ENCODE measurements at regions not wholly inside any gene's neighbourhood (a gene's known extent, or its start where the extent isn't known, plus 50 kb on each side); places are given as distances from the start of the nearest gene placed in this dataset.
"Not testable (repeated sequence)": the region's sequence is repeated elsewhere in the genome, so short reads cannot be mapped to it uniquely, and the experiment has no call there.

GRCh38 chr5:39758426-39758825 is 333.6 kb upstream of the DAB2 start:
- H3K27me3 ChIP-seq (ENCODE audit: control insufficient read depth in 1 of 2, insufficient read depth in 2 of 2, low read length in 2 of 2), result no peaks in the 10 kb centered on the region
- H3K9me3 ChIP-seq (ENCODE audit: control insufficient read depth in 1 of 2, low read length in 2 of 2), result no peaks in the 10 kb centered on the region
- H3K4me3 ChIP-seq (ENCODE audit: low read depth in 1 of 2, low read length in 2 of 2), result no peak overlapping the region
- no peak overlapping the region for H3K9ac ChIP-seq (ENCODE audit: low read depth in 1 of 2, low read length in 2 of 2)
- no peaks in the 10 kb centered on the region for H3K36me3 ChIP-seq (ENCODE audit: control insufficient read depth in 1 of 2, insufficient read depth in 2 of 2, low read length in 2 of 2)
- no peak overlapping the region for H3K27ac ChIP-seq (ENCODE audit: low read depth, low read length)
- no peaks in the 10 kb centered on the region for H3K4me1 ChIP-seq (ENCODE audit: control insufficient read depth in 1 of 2, insufficient read depth in 2 of 2, low read length in 2 of 2)

GRCh38 chr5:39757131-39757530 is 332.4 kb upstream of the DAB2 start:
- Histone ChIP-seq H3K9ac (ENCODE audit: low read depth in 1 of 2, low read length in 2 of 2) (no peak overlapping the region), H3K4me1 (ENCODE audit: control insufficient read depth in 1 of 2, insufficient read depth in 2 of 2, low read length in 2 of 2) (no peaks in the 10 kb centered on the region), H3K9me3 (ENCODE audit: control insufficient read depth in 1 of 2, low read length in 2 of 2) (no peaks in the 10 kb centered on the region), H3K4me3 (ENCODE audit: low read depth in 1 of 2, low read length in 2 of 2) (no peak overlapping the region), H3K27me3 (ENCODE audit: control insufficient read depth in 1 of 2, insufficient read depth in 2 of 2, low read length in 2 of 2) (no peaks in the 10 kb centered on the region), H3K36me3 (ENCODE audit: control insufficient read depth in 1 of 2, insufficient read depth in 2 of 2, low read length in 2 of 2) (no peaks in the 10 kb centered on the region), H3K27ac (ENCODE audit: low read depth, low read length) (no peak overlapping the region)

GRCh38 chr5:39755986-39756385 is 331.2 kb upstream of the DAB2 start:
- no peaks in the 10 kb centered on the region for H3K36me3 ChIP-seq (ENCODE audit: control insufficient read depth in 1 of 2, insufficient read depth in 2 of 2, low read length in 2 of 2)
- H3K4me3 ChIP-seq (ENCODE audit: low read depth in 1 of 2, low read length in 2 of 2), result no peak overlapping the region
- H3K27me3 ChIP-seq (ENCODE audit: control insufficient read depth in 1 of 2, insufficient read depth in 2 of 2, low read length in 2 of 2), result no peaks in the 10 kb centered on the region
- no peak overlapping the region for H3K27ac ChIP-seq (ENCODE audit: low read depth, low read length)
- no peaks in the 10 kb centered on the region for H3K4me1 ChIP-seq (ENCODE audit: control insufficient read depth in 1 of 2, insufficient read depth in 2 of 2, low read length in 2 of 2)
- H3K9ac ChIP-seq (ENCODE audit: low read depth in 1 of 2, low read length in 2 of 2), result no peak overlapping the region
- H3K9me3 ChIP-seq (ENCODE audit: control insufficient read depth in 1 of 2, low read length in 2 of 2), result no peaks in the 10 kb centered on the region

GRCh38 chr5:39755452-39755851 is 330.7 kb upstream of the DAB2 start:
- H3K27ac ChIP-seq (ENCODE audit: low read depth, low read length), result no peak overlapping the region
- H3K9me3 ChIP-seq (ENCODE audit: control insufficient read depth in 1 of 2, low read length in 2 of 2), result no peaks in the 10 kb centered on the region
- no peaks in the 10 kb centered on the region for H3K36me3 ChIP-seq (ENCODE audit: control insufficient read depth in 1 of 2, insufficient read depth in 2 of 2, low read length in 2 of 2)
- no peaks in the 10 kb centered on the region for H3K4me1 ChIP-seq (ENCODE audit: control insufficient read depth in 1 of 2, insufficient read depth in 2 of 2, low read length in 2 of 2)
- no peaks in the 10 kb centered on the region for H3K27me3 ChIP-seq (ENCODE audit: control insufficient read depth in 1 of 2, insufficient read depth in 2 of 2, low read length in 2 of 2)
- H3K4me3 ChIP-seq (ENCODE audit: low read depth in 1 of 2, low read length in 2 of 2), result no peak overlapping the region
- no peak overlapping the region for H3K9ac ChIP-seq (ENCODE audit: low read depth in 1 of 2, low read length in 2 of 2)

- not testable (repeated sequence) for H3K4me1 ChIP-seq (ENCODE audit: control insufficient read depth in 1 of 2, insufficient read depth in 2 of 2, low read length in 2 of 2); H3K9ac ChIP-seq (ENCODE audit: low read depth in 1 of 2, low read length in 2 of 2); H3K27ac ChIP-seq (ENCODE audit: low read depth, low read length); H3K4me3 ChIP-seq (ENCODE audit: low read depth in 1 of 2, low read length in 2 of 2); H3K9me3 ChIP-seq (ENCODE audit: control insufficient read depth in 1 of 2, low read length in 2 of 2); H3K27me3 ChIP-seq (ENCODE audit: control insufficient read depth in 1 of 2, insufficient read depth in 2 of 2, low read length in 2 of 2); H3K36me3 ChIP-seq (ENCODE audit: control insufficient read depth in 1 of 2, insufficient read depth in 2 of 2, low read length in 2 of 2)
Measured at GRCh38 chr5:39753747-39754146, 329.0 kb upstream of the DAB2 start.

GRCh38 chr5:39750661-39751060 is 325.9 kb upstream of the DAB2 start:
- Histone ChIP-seq H3K4me1 (ENCODE audit: control insufficient read depth in 1 of 2, insufficient read depth in 2 of 2, low read length in 2 of 2) (no peaks in the 10 kb centered on the region), H3K27me3 (ENCODE audit: control insufficient read depth in 1 of 2, insufficient read depth in 2 of 2, low read length in 2 of 2) (no peaks in the 10 kb centered on the region), H3K36me3 (ENCODE audit: control insufficient read depth in 1 of 2, insufficient read depth in 2 of 2, low read length in 2 of 2) (no peaks in the 10 kb centered on the region)

GRCh38 chr5:39742916-39743315 is 318.1 kb upstream of the DAB2 start:
- Histone ChIP-seq H3K27me3 (ENCODE audit: control insufficient read depth in 1 of 2, insufficient read depth in 2 of 2, low read length in 2 of 2) (no peaks in the 10 kb centered on the region), H3K27ac (ENCODE audit: low read depth, low read length) (no peak overlapping the region), H3K9ac (ENCODE audit: low read depth in 1 of 2, low read length in 2 of 2) (no peak overlapping the region), H3K4me1 (ENCODE audit: control insufficient read depth in 1 of 2, insufficient read depth in 2 of 2, low read length in 2 of 2) (no peaks in the 10 kb centered on the region), H3K9me3 (ENCODE audit: control insufficient read depth in 1 of 2, low read length in 2 of 2) (no peaks in the 10 kb centered on the region), H3K4me3 (ENCODE audit: low read depth in 1 of 2, low read length in 2 of 2) (no peak overlapping the region), H3K36me3 (ENCODE audit: control insufficient read depth in 1 of 2, insufficient read depth in 2 of 2, low read length in 2 of 2) (no peaks in the 10 kb centered on the region)

More at GRCh38 chr5:39750661-39751060, 325.9 kb upstream of the DAB2 start:
- H3K4me3 ChIP-seq (ENCODE audit: low read depth in 1 of 2, low read length in 2 of 2), result no peak overlapping the region
- no peak overlapping the region for H3K27ac ChIP-seq (ENCODE audit: low read depth, low read length)
- H3K9ac ChIP-seq (ENCODE audit: low read depth in 1 of 2, low read length in 2 of 2), result no peak overlapping the region
- H3K9me3 ChIP-seq (ENCODE audit: control insufficient read depth in 1 of 2, low read length in 2 of 2), result no peaks in the 10 kb centered on the region

GRCh38 chr5:39740404-39740803 is 315.6 kb upstream of the DAB2 start:
- no peaks in the 10 kb centered on the region for H3K36me3 ChIP-seq (ENCODE audit: control insufficient read depth in 1 of 2, insufficient read depth in 2 of 2, low read length in 2 of 2)
- H3K27me3 ChIP-seq (ENCODE audit: control insufficient read depth in 1 of 2, insufficient read depth in 2 of 2, low read length in 2 of 2), result no peaks in the 10 kb centered on the region
- H3K27ac ChIP-seq (ENCODE audit: low read depth, low read length), result no peak overlapping the region
- H3K4me1 ChIP-seq (ENCODE audit: control insufficient read depth in 1 of 2, insufficient read depth in 2 of 2, low read length in 2 of 2), result no peaks in the 10 kb centered on the region
- H3K9ac ChIP-seq (ENCODE audit: low read depth in 1 of 2, low read length in 2 of 2), result no peak overlapping the region
- no peak overlapping the region for H3K4me3 ChIP-seq (ENCODE audit: low read depth in 1 of 2, low read length in 2 of 2)
- no peaks in the 10 kb centered on the region for H3K9me3 ChIP-seq (ENCODE audit: control insufficient read depth in 1 of 2, low read length in 2 of 2)

GRCh38 chr5:39732166-39732565 is 307.4 kb upstream of the DAB2 start:
- Histone ChIP-seq H3K4me3 (ENCODE audit: low read depth in 1 of 2, low read length in 2 of 2) (no peak overlapping the region), H3K36me3 (ENCODE audit: control insufficient read depth in 1 of 2, insufficient read depth in 2 of 2, low read length in 2 of 2) (no peaks in the 10 kb centered on the region), H3K9ac (ENCODE audit: low read depth in 1 of 2, low read length in 2 of 2) (no peak overlapping the region), H3K27me3 (ENCODE audit: control insufficient read depth in 1 of 2, insufficient read depth in 2 of 2, low read length in 2 of 2) (no peaks in the 10 kb centered on the region), H3K9me3 (ENCODE audit: control insufficient read depth in 1 of 2, low read length in 2 of 2) (no peaks in the 10 kb centered on the region), H3K27ac (ENCODE audit: low read depth, low read length) (no peak overlapping the region), H3K4me1 (ENCODE audit: control insufficient read depth in 1 of 2, insufficient read depth in 2 of 2, low read length in 2 of 2) (no peaks in the 10 kb centered on the region)

- no peak overlapping the region for H3K9ac ChIP-seq (ENCODE audit: low read depth in 1 of 2, low read length in 2 of 2)
- H3K36me3 ChIP-seq (ENCODE audit: control insufficient read depth in 1 of 2, insufficient read depth in 2 of 2, low read length in 2 of 2), result no peaks in the 10 kb centered on the region
- no peaks in the 10 kb centered on the region for H3K27me3 ChIP-seq (ENCODE audit: control insufficient read depth in 1 of 2, insufficient read depth in 2 of 2, low read length in 2 of 2)
- no peaks in the 10 kb centered on the region for H3K4me1 ChIP-seq (ENCODE audit: control insufficient read depth in 1 of 2, insufficient read depth in 2 of 2, low read length in 2 of 2)
- no peak overlapping the region for H3K27ac ChIP-seq (ENCODE audit: low read depth, low read length)
- H3K9me3 ChIP-seq (ENCODE audit: control insufficient read depth in 1 of 2, low read length in 2 of 2), result no peaks in the 10 kb centered on the region
- no peak overlapping the region for H3K4me3 ChIP-seq (ENCODE audit: low read depth in 1 of 2, low read length in 2 of 2)
Measured at GRCh38 chr5:39730699-39731098, 305.9 kb upstream of the DAB2 start.

GRCh38 chr5:39730006-39730405 is 305.2 kb upstream of the DAB2 start:
- no peaks in the 10 kb centered on the region for H3K27me3 ChIP-seq (ENCODE audit: control insufficient read depth in 1 of 2, insufficient read depth in 2 of 2, low read length in 2 of 2)
- no peaks in the 10 kb centered on the region for H3K9me3 ChIP-seq (ENCODE audit: control insufficient read depth in 1 of 2, low read length in 2 of 2)
- H3K9ac ChIP-seq (ENCODE audit: low read depth in 1 of 2, low read length in 2 of 2), result no peak overlapping the region
- no peaks in the 10 kb centered on the region for H3K4me1 ChIP-seq (ENCODE audit: control insufficient read depth in 1 of 2, insufficient read depth in 2 of 2, low read length in 2 of 2)
- no peaks in the 10 kb centered on the region for H3K36me3 ChIP-seq (ENCODE audit: control insufficient read depth in 1 of 2, insufficient read depth in 2 of 2, low read length in 2 of 2)
- H3K27ac ChIP-seq (ENCODE audit: low read depth, low read length), result no peak overlapping the region
- H3K4me3 ChIP-seq (ENCODE audit: low read depth in 1 of 2, low read length in 2 of 2), result no peak overlapping the region
